Trophoblast cell (in vitro differentiated cells and primary cell): ENCODE measurements at regions not wholly inside any gene's neighbourhood (a gene's known extent, or its start where the extent isn't known, plus 50 kb on each side); places are given as distances from the start of the nearest gene placed in this dataset.
A peak's percentile ranks its signal among the peaks of the same experiment; 100 is the strongest.

ENCODE experiments used
- DNase-seq, 2 donors: peaks; one replicate each; pipeline ENCODE4 v3.0.0-alpha.2; 2016
- H2AFZ ChIP-seq: 2 replicates; pipeline ENCODE4 v1.6.1; 2013; ENCODE audit warnings: low read length, moderate library complexity, mild to moderate bottlenecking; ENCODE audit not compliant: insufficient read depth, poor library complexity
- H2AK5ac ChIP-seq: 2 replicates; pipeline ENCODE4 v1.6.1; 2013; ENCODE audit warnings: mild to moderate bottlenecking, low read length
- H2BK120ac ChIP-seq: 2 replicates; pipeline ENCODE4 v1.6.1; 2013; ENCODE audit warnings: low read length, mild to moderate bottlenecking, moderate library complexity; ENCODE audit not compliant: insufficient read depth, poor library complexity
- H2BK12ac ChIP-seq: 2 replicates; pipeline ENCODE4 v1.6.1; 2013; ENCODE audit warnings: mild to moderate bottlenecking, low read length, moderate library complexity
- H2BK5ac ChIP-seq: 2 replicates; pipeline ENCODE4 v1.6.1; 2013; ENCODE audit warnings: low read length, low read depth, moderate library complexity, mild to moderate bottlenecking; ENCODE audit not compliant: poor library complexity
- H3K14ac ChIP-seq: 2 replicates; pipeline ENCODE4 v1.6.1; 2013; ENCODE audit warnings: mild to moderate bottlenecking, low read length
- H3K18ac ChIP-seq: 2 replicates; pipeline ENCODE4 v1.6.1; 2013; ENCODE audit warnings: mild to moderate bottlenecking, low read length
- H3K23ac ChIP-seq: 2 replicates; pipeline ENCODE4 v1.6.1; 2013; ENCODE audit warnings: low read length
- H3K27ac ChIP-seq: 2 replicates; pipeline ENCODE4 v1.5.1; 2013; ENCODE audit warnings: low read depth, mild to moderate bottlenecking, inconsistent platforms, low read length, moderate library complexity
- H3K27me3 ChIP-seq: 2 replicates; pipeline ENCODE4 v1.6.1; 2013; ENCODE audit warnings: inconsistent platforms, mild to moderate bottlenecking, low read length, moderate library complexity; ENCODE audit not compliant: insufficient read depth
- H3K36me3 ChIP-seq, 2 experiments: 1 replicate in 1 of 2; 2 replicates in 1 of 2; pipeline ENCODE4 v1.6.1; 2013; ENCODE audit warnings: low read length in 2 of 2, mild to moderate bottlenecking in 2 of 2, moderate library complexity in 1 of 2; ENCODE audit not compliant: insufficient read depth in 2 of 2, control insufficient read depth in 1 of 2
- H3K4ac ChIP-seq: 2 replicates; pipeline ENCODE4 v1.6.1; 2013; ENCODE audit warnings: low read depth, mild to moderate bottlenecking, low read length, moderate library complexity
- H3K4me1 ChIP-seq, 2 experiments: 1 replicate in 1 of 2; 2 replicates in 1 of 2; pipeline ENCODE4 v1.6.1; 2013; ENCODE audit warnings: low read length in 2 of 2, mild to moderate bottlenecking in 2 of 2, moderate library complexity in 1 of 2; ENCODE audit not compliant: insufficient read depth in 2 of 2, control insufficient read depth in 1 of 2
- H3K4me2 ChIP-seq: 2 replicates; pipeline ENCODE4 v1.6.1; 2013; ENCODE audit warnings: inconsistent platforms, mild to moderate bottlenecking, low read length, moderate library complexity
- H3K4me3 ChIP-seq: 2 replicates; pipeline ENCODE4 v1.5.1; 2013; ENCODE audit warnings: mild to moderate bottlenecking, low read depth, low read length, inconsistent platforms
- H3K79me1 ChIP-seq: one replicate; pipeline ENCODE4 v1.6.1; 2013; ENCODE audit warnings: low read length
- H3K79me2 ChIP-seq: 2 replicates; pipeline ENCODE4 v1.6.1; 2013; ENCODE audit warnings: low read length, mild to moderate bottlenecking; ENCODE audit not compliant: control insufficient read depth, insufficient read depth, poor library complexity
- H3K9ac ChIP-seq: 2 replicates; pipeline ENCODE4 v1.6.1; 2013; ENCODE audit warnings: mild to moderate bottlenecking, low read length
- H3K9me3 ChIP-seq: 2 replicates; pipeline ENCODE4 v1.6.1; 2013; ENCODE audit warnings: low read depth, mild to moderate bottlenecking, control low read depth, inconsistent platforms, low read length; ENCODE audit not compliant: insufficient read depth
- H4K12ac ChIP-seq: 2 replicates; pipeline ENCODE4 v1.6.1; 2013; ENCODE audit warnings: low read depth, mild to moderate bottlenecking, low read length, moderate library complexity
- H4K8ac ChIP-seq: 2 replicates; pipeline ENCODE4 v1.6.1; 2013; ENCODE audit warnings: low read depth, mild to moderate bottlenecking, low read length, moderate library complexity
- H4K91ac ChIP-seq: one replicate; pipeline ENCODE4 v1.6.1; 2013; ENCODE audit warnings: low read depth, mild to moderate bottlenecking, low read length, moderate library complexity
- WGBS: extraction: QIAGEN DNeasy Blood & Tissue Kit; methylation state at CpG from one replicate; pipeline ENCODE4 v1.1.7; 2013; ENCODE audit warnings: missing lambda C conversion rate; ENCODE audit not compliant: insufficient read length, insufficient coverage; ENCODE audit errors: extremely low coverage; 5-methylcytosine and 5-hydroxymethylcytosine counted together

- Histone ChIP-seq H3K4me3 (no peak overlapping the region), H3K9ac (no peak overlapping the region), H3K4me1 (peaks cover 8 to 9% of the 10 kb centered on the region in 2 experiments), H3K18ac (no peak overlapping the region), H2AFZ (no peak overlapping the region), H3K27ac (no peak overlapping the region), H3K14ac (no peak overlapping the region), H3K9me3 (peaks cover 3% of the 10 kb centered on the region), H3K79me1 (no peaks in the 10 kb centered on the region), H3K23ac (no peak overlapping the region), H2BK12ac (no peak overlapping the region), H4K91ac (no peak overlapping the region), H2BK5ac (no peak overlapping the region), H4K12ac (no peak overlapping the region), H3K4ac (no peak overlapping the region), H4K8ac (no peak overlapping the region), H2AK5ac (no peak overlapping the region), H3K79me2 (no peaks in the 10 kb centered on the region), H3K36me3 (no peaks in the 10 kb centered on the region), H3K4me2 (peak overlapping the region; percentile 23), H2BK120ac (no peak overlapping the region), H3K27me3 (peaks cover 9% of the 10 kb centered on the region)
- no CpG with 5 or more reads among the region's 8 CpGs for WGBS
- no peak for DNase-seq
These were observed 135.6 kb downstream of the TPRA1 start for GRCh38 chr3:127454968-127455367.

GRCh38 chr3:127454051-127454450, 136.5 kb downstream of the TPRA1 start:
- Histone ChIP-seq H4K8ac (no peak overlapping the region), H3K27ac (no peak overlapping the region), H3K9me3 (peaks cover 3% of the 10 kb centered on the region), H2AK5ac (no peak overlapping the region), H2AFZ (no peak overlapping the region), H2BK5ac (no peak overlapping the region), H3K79me1 (no peaks in the 10 kb centered on the region), H3K9ac (no peak overlapping the region), H3K23ac (no peak overlapping the region), H3K36me3 (no peaks in the 10 kb centered on the region), H3K4me1 (peaks cover 8 to 9% of the 10 kb centered on the region in 2 experiments), H3K4ac (no peak overlapping the region), H3K18ac (no peak overlapping the region), H3K4me2 (no peak overlapping the region), H3K79me2 (no peaks in the 10 kb centered on the region), H2BK120ac (no peak overlapping the region), H3K14ac (no peak overlapping the region), H3K27me3 (peaks cover 9% of the 10 kb centered on the region), H2BK12ac (no peak overlapping the region), H3K4me3 (no peak overlapping the region), H4K91ac (no peak overlapping the region), H4K12ac (no peak overlapping the region)
- no peak for DNase-seq
- WGBS, result no CpG with 5 or more reads among the region's 1 CpG

GRCh38 chr3:127452321-127452821, 138.2 kb downstream of the TPRA1 start:
- Histone ChIP-seq H2BK120ac (no peak overlapping the region), H3K9me3 (peaks cover 4% of the 10 kb centered on the region), H4K91ac (no peak overlapping the region), H3K79me2 (no peaks in the 10 kb centered on the region), H3K27me3 (peaks cover 3% of the 10 kb centered on the region), H2AFZ (no peak overlapping the region), H3K9ac (no peak overlapping the region), H3K79me1 (no peaks in the 10 kb centered on the region), H3K14ac (no peak overlapping the region), H3K27ac (no peak overlapping the region), H3K4me2 (no peak overlapping the region), H3K4me1 (peaks cover 8 to 9% of the 10 kb centered on the region in 2 experiments), H2BK5ac (no peak overlapping the region), H3K4me3 (no peak overlapping the region), H3K23ac (no peak overlapping the region), H4K8ac (no peak overlapping the region), H3K4ac (no peak overlapping the region), H2BK12ac (no peak overlapping the region), H4K12ac (no peak overlapping the region), H3K36me3 (no peaks in the 10 kb centered on the region), H2AK5ac (no peak overlapping the region), H3K18ac (no peak overlapping the region)
- WGBS, result no CpG with 5 or more reads among the region's 7 CpGs
- peak; percentile 37 to 81 for DNase-seq

GRCh38 chr3:127451321-127451720, 139.2 kb downstream of the TPRA1 start:
- no peak overlapping the region for H2BK120ac ChIP-seq
- H3K27ac ChIP-seq, result no peak overlapping the region
- peaks cover 4% of the 10 kb centered on the region for H3K9me3 ChIP-seq
- H3K14ac ChIP-seq, result no peak overlapping the region
- WGBS, result no CpG with 5 or more reads among the region's 4 CpGs
- no peak overlapping the region for H3K4ac ChIP-seq
- H3K36me3 ChIP-seq, result no peaks in the 10 kb centered on the region
- H3K79me1 ChIP-seq, result no peaks in the 10 kb centered on the region
- H2AK5ac ChIP-seq, result no peak overlapping the region
- H3K9ac ChIP-seq, result no peak overlapping the region
- H3K27me3 ChIP-seq, result no peaks in the 10 kb centered on the region
- H2BK5ac ChIP-seq, result no peak overlapping the region
- H4K8ac ChIP-seq, result no peak overlapping the region
- no peak overlapping the region for H2AFZ ChIP-seq
- no peak overlapping the region for H4K91ac ChIP-seq
- H3K4me1 ChIP-seq, result peaks cover 4 to 6% of the 10 kb centered on the region in 2 experiments
- H3K4me2 ChIP-seq, result no peak overlapping the region
- H3K18ac ChIP-seq, result no peak overlapping the region
- DNase-seq, result no peak
- no peak overlapping the region for H3K4me3 ChIP-seq
- no peak overlapping the region for H4K12ac ChIP-seq
- no peak overlapping the region for H3K23ac ChIP-seq
- H2BK12ac ChIP-seq, result no peak overlapping the region
- no peaks in the 10 kb centered on the region for H3K79me2 ChIP-seq
